DMS153 treated with DMSO at 0.1 percent for 48 hours (cell line): ENCODE measurements at regions not wholly inside any gene's neighbourhood (a gene's known extent, or its start where the extent isn't known, plus 50 kb on each side); places are given as distances from the start of the nearest gene placed in this dataset.
"Not testable (repeated sequence)": the region's sequence is repeated elsewhere in the genome, so short reads cannot be mapped to it uniquely, and the experiment has no call there.

Experiments
- DNase-seq: peaks from one replicate; lab custom pipeline; 2025; ENCODE audit not compliant: unreplicated experiment; lab: John Stamatoyannopoulos, UW

DNA sequence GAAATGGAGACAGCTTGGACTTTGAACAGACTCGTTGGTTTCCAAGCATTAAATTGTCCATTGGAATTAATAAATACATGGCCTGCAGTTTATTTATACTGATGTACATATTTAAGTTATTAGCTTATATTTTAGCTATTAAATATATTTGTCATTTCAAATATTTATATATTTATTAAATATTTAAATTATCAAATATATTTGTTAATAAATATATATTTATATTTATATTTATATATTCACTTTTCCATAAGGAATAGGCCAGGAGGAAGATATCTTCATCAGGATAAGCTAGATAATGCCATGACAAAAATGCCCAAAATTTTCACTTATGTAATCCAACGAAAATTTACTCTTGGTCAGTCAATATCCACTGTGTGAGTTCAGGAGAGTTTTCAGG, 229.9 kb downstream of the ZNF608 start:
- no peak for DNase-seq

DNA sequence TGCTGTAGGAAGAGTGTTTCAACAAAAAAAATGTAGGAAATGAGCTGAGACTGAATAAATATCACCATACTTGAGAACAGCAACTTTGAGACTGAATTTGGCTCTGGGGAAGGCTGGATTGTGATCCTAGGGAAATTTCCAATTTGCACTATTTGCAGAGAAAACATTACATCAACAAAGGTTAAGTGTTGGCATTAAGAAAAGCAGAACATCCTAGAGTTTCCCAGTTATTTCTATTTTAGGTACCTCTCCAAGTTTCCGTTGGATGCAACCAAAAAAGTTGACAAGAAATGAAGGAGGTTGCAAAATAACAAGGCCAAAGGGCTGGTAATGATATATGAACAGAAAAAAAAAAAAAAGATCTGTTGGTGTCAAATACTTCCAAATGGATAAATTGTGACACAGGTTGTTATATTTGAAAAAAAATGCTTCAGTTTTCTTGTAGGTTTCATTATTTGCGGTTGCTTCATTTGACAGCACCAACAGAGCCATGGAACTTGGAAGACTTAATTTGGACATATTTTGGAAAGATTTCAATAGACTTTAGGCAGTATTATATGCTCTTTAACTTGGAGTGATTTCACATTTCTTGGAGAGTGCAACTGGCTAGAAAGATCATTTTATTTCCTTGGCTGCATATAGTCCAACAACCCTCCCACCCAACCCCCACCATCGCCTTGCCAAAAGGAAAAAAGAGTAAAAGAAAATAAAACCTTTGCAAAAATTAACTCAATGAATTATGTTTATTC, 230.8 kb downstream of the ZNF608 start:
- no peak for DNase-seq

DNA sequence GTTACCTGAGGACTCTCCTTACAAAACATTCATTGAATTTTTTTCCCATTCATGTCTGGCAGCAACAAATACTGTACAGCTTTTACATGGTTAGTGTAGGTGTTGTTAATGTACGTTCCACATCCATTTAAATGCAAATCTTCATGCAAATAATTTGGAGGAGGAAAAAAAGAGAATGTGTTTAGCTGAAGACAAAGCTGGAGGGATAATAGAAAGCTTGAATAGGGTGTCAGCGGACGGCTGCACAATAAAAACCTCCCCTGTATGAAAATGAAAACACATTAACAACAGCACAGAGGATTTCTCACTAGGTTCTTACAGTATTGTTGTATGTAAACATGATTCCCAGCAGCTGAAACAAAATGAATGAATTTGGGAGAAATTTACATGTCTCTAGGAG, 231.5 kb downstream of the ZNF608 start:
- DNase-seq, result no peak

DNA sequence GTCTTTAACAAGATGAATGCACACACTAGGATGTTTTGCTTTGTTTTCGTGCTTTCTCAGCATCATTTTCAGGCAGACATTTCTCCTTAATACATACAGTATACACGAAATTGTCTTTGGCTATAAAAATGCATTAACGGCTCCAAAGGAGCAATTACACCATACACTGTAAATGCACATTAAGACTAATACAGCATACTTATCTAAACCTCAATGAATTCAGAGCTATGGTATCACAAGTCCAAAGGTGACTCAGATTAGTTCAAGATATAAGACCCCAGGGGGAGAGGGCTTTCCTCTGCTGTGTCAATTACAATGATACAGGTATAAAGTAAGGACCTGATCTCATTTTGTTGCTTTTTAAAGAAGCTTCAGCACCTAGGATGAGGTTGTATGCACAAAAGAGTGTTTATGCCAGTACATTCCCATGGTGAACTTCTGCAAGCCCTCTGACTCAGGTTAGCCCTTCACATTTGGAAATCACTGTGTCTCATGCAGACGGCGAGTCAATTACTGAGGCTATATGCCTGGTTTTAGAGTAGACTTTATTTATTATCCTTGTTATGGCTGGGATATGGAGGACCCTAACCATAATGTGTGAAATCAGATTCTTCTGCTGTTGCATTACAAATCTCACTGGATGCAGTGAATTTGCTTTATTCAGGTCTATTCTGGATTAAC, 233.3 kb downstream of the ZNF608 start:
- no peak for DNase-seq

DNA sequence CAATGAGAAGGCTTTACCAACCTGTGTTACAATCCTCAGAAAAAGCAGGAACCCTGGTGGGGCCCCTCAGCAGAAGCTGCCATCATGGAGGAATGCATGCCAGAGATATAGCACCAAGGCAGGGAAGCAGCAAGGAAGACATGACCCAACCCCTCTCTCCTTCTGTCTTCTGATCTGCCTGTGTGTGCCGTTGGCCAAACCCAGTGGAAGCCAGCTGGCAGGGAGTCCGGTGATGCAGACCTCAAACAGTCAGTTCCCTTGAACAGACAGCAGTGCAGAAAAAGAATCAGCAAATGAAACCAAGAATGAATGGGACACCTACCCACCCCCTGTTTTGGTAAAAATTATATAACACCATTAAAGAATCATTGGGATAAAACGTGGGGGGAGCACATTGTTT, 234.2 kb downstream of the ZNF608 start:
- DNase-seq, result no peak

DNA sequence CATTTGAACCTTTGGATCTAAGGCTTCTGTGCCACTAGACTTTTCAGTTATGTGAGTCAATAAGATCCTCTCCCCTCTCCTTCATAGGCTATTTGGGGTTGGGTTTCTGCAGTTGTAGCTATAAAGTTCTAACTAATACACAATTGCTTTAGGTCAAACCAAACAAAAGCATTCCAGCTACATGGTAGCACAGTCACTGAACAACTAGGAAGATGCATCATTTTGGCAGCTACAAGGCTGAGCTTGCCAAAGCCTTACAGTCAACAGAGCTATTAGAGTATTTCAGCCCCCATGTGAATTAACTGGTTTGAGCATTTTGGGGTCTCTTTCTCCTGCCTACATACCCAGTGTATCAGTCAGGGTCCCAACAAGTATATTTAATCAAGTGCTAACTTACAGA, 234.6 kb downstream of the ZNF608 start:
- DNase-seq, result no peak

DNA sequence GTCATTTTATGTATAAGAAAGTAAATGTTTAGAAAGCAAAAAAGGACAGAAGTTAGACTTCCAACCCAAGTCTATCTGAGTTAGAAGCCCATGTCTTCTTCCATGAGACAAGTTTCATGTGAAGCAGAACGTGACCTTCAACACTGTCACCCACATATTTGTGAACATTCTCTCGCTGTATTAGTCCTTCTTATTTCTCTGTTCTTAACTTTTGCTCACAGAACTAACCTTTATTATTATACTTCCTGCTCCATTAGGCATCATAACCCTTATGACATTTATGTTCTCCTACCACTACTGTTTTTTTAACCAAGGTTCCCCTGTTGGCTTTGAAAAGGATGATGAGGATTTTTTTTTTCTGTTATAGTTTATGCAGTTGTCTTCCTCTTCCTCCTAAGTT, 238.8 kb downstream of the ZNF608 start:
- no peak for DNase-seq

DNA sequence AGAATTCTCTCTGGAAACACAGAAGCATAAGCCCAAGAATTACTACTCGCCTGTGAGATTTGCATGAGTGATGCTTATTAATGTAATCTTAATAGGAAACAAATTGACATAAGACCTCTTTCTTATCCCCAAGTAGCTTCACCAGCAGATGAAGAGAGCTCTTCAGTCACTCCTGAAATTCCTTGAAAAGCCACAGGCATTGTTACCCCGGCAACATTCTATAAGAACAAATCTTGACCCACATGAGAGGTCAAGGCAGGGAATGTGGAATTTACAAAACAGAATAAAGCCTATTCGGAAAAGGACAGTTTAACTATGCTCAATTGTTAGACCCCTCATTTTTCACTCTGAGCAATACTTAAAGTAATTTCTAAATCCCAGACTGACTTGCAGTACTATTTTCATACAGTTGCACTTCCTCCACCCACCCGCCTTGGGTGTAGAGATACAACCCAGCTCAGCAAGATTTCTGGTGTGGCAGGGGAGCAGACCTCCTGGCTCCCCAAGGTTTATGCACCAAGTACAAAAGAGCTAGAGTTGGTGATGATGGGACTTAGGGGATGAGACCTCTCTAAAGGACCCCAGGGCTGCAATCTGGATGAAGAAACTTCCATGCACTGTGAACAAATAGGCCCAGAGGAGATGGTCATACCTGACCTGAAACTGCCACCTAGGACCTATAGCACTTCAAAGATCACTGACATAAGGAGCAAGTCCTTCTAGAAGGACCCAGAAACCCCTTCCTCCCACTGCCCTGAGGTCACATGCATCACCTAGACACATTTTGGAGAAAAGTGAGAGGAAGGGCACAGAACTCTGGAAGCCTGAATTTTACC, 242.1 kb downstream of the ZNF608 start:
- no peak for DNase-seq

DNA sequence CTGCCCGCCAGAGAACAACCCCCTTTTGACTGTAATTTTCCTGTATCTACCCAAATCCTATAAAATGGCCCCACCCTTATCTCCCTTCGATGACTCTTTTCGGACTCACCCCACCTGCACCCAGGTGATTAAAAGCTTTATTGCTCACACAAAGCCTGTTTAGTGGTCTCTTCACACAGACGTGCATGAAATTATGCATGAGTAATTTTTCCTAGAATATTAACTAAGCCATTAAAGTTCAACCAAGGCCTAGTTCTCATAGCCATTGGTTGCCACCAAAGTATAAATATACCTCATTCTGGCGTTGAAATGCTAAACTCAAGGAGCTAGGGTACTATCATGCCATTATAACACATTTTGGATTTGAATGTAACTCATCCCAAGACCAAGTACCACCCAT, 243.9 kb downstream of the ZNF608 start:
- DNase-seq, result no peak

DNA sequence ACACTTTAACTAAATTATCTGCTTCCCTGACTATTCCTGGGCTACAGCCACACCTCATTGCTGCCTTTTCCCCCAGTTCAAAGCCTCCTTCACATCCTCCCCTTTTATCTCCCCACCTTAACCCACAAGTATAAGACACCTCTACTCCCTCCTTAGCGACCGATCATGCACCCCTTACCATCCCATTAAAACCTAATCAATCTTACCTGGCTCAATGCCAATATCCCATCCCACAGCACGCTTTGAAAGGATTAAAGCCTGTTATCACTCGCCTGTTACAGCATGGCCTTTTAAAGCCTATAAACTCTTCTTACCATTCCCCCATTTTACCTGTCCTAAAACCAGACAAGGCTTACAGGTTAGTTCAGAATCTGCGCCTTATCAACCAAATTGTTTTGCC, 246.6 kb downstream of the ZNF608 start:
- not testable (repeated sequence) for DNase-seq

DNA sequence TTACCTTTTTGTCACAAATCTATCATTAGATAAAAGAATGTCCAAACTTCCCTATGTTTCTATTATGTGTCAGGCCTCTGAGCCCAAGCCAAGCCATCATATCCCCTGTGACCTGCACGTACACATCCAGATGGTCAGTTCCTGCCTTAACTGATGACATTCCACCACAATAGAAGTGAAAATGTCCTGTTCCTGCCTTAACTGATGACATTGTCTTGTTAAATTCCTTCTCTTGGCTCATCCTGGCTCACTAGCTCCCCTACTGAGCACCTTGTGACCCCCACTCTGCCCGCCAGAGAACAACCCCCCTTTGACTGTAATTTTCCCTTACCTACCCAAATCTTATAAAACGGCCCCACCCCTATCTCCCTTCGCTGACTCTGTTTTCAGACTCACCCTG, 249.5 kb downstream of the ZNF608 start:
- DNase-seq, result not testable (repeated sequence)

DNA sequence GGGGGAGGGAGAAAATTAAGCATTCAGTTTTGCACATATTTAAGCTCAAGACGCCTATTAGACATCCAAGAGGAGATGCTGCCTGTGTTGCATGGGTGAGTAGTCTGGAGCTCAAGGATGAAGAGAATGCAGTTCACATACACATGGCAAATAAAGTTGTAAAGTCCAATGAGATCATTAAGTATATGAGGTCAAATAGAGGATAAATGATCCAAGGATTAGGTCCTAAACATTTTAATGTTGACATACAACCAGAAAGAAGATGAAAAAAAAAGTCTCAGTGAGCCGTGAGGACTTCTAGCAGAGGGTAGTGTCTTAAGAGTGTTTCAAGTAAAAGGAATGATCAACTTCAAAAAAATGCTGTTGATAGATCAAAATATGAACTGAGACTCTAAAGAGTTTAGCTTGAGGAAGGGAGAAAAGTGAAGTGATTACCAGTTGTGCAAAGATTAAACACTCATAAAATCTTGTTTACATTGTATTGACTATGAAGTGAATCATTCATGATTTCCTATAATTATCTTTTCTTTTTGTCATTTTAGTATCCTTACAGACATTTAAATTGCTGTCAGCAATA, 251.8 kb downstream of the ZNF608 start:
- DNase-seq, result no peak

DNA sequence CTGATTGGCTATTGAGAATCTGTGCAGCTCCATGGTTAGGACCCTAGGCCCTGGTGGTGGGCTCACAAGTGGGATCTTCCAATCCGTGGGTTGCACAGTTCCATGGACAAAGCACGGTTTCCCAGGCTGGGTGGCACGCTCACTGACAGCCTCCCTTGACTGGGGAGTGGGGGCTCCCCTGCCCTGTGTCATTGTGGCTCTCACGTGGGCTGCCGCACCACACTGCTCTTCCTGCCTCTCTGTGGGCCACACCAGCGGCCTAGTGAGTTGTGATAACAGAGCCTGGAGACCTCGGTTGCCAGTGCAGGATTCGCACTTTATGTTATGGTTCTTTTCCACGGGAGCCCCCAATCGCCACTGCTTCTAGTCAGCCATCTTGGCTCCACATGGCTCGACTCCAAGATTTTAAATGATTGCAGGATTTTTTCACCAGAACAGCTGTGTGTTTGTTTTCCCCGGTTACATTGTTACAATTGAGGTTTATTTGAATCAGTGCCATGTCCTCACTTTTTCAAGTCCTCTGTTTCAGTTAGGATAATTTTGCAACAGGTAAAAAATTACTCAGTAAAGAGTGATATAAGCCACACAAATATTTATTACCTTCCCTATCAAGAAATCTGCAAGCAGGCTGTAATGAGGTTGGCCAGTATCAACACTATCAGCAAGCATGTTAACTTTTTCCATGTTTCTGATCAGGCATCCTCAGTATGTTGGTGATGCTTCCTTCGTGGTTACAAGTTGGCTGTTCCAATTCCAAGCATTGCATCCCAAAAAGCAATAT, 253.8 kb downstream of the ZNF608 start:
- no peak for DNase-seq

DNA sequence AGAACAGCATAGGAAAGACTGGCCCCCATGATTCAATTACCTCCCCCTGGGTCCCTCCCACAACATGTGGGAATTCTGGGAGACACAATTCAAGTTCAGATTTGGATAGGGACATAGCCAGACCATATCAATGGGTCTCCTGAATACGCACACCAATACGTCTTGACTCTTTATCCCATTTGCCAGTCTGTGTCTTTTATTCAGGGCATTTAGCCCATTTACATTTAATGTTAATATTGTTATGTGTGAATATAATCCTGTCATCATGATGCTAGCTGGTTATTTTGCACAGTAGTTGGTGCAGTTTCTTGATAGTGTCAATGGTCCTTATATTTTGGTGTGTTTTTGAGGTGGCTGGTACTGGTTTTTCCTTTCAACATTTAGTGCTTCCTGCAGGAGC, 256.1 kb downstream of the ZNF608 start:
- not testable (repeated sequence) for DNase-seq

DNA sequence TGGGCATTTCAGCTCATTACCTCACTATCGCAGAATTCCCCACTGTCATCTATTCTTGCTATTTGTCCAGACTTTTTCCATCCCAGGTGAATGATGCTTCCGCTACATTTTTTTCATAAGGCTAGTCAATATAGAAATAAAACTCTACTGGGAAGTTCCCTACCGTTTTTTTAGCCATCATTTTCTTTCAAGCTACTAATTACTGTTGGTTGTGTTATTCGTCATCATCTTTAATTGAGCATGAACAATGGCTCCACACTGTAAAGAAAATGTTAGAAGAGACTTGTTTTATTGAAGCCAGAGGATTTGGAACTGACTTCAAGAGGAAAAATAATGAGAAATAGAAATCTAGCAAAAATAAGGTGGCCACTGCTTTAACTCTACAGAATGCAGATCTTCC, 265.0 kb downstream of the ZNF608 start:
- DNase-seq, result no peak

DNA sequence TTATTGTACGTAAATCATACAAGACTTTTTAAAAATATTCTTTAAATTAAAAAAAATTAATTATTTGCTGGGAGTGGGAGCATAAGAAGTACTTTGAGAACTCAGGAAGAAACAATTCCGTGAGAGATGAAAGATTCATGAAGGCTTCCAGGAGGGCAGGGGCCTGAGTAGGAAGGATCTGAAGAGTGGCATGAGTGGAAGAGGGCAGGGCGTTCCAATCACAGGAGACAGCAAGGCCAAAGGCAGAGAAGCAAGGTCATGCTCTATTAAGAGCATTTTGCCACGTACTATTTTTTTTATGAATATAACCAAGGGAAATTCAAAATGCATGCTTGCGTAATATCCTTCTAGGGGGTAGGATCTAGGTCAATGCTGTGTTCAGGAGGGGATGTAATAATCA, 265.5 kb downstream of the ZNF608 start:
- DNase-seq, result no peak

DNA sequence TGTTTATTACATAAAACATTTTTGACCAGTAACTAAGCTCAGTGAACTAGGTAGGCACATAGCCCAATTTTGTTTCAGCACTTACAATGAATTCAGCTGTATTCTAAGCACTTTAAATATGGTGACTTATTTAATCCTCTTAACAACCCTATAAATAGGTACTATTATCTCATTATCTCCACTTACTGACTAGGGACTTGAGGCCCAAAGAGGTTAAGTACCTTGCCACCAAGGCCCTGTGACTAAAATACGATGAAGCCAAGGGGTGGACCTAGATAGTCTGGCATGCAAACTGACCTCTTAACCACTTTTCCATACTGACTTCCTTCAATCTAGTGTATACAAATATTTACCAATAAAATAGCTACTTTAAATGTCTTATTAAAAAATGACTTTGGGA, 266.4 kb downstream of the ZNF608 start:
- DNase-seq, result no peak

DNA sequence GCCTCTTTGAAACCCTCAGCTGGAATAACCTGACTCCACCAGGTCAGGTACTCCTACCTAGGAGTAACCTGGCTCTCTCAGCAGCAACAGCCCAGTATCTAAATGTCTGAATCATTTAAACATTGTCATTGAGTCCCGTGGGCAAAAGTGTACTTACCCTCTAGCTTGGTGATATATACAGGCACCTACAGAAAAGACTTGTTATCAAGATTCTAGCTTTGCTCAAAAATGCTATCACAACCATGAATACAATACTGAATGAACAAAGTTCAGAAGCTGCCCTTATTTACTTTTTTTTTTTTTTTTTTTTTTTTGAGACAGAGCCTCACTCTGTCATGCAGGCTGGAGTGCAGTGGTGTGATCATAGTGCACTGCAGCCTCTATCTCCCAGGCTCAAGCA, 268.2 kb downstream of the ZNF608 start:
- DNase-seq, result no peak

DNA sequence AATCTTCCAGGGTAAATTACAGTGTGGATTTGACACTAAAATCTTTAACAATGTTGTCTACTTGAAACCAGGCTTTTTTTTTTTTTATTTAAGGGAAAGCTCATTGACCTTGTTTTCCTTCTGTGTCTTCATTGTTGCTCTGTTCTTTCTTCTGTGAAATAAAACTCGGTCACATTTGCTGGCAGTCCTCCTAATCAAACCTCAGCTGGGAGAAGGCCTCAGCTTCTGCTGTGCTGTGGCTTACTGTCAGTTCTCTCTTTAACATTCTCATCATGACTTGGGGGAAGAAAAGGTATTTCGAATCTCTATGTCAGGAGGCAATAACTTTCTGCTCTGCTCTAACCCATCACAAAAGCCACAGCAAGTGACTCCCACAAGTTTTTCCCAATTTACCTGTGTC, 268.9 kb downstream of the ZNF608 start:
- DNase-seq, result no peak

DNA sequence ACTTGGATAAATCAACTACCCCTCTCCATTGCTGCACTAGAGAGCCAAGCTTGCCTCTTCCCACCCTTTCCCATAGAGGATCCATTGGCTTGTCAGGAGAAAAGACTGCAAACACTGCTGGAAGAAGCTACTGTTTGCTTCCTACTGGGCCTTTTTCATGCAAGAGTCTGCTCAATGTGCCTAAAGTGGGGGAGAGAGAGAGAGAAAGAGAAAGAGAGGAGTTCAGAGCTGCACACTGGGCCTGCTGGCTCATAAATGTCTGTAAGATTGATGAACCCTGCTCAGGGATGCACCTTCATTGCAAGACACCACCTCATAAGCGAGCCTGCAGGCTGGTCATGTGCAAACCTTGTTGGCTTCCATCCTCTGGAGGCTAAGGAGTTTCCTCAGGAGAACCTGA, 269.4 kb downstream of the ZNF608 start:
- DNase-seq, result no peak
